Body of pancreas (tissue), 4 donors: ENCODE measurements at regions not wholly inside any gene's neighbourhood (a gene's known extent, or its start where the extent isn't known, plus 50 kb on each side); places are given as distances from the start of the nearest gene placed in this dataset.

Source experiments
- ATAC-seq: fragments of 150-250 bp; one replicate; pipeline ENCODE4 v1.9.1; 2016
- DNase-seq, 4 donors: peaks; one replicate each; pipeline ENCODE4 v3.0.0-alpha.2; 2019
- H3K27ac ChIP-seq, 4 donors: fragments of 200-600 bp; sonication (generic); 1 replicate in 3 of 4; 2 replicates in 1 of 4; pipeline versions ENCODE4 v1.5.1 to v1.6.1; 2016 to 2019; ENCODE audit warnings: mild to moderate bottlenecking in 1 of 4, mixed read lengths in 1 of 4, moderate library complexity in 1 of 4
- H3K27me3 ChIP-seq, 2 donors: fragments of 200-600 bp; sonication (generic); one replicate each; pipeline ENCODE4 v1.6.0; 2016; ENCODE audit warnings: mild to moderate bottlenecking in 1 of 2
- H3K36me3 ChIP-seq, 2 donors: fragments of 200-600 bp; sonication (generic); replicated peaks in 1 of 2; 2 replicates each; pipeline ENCODE4 v1.5.1; 2016; ENCODE audit warnings: low read depth in 2 of 2; ENCODE audit not compliant: insufficient read depth in 1 of 2
- H3K4me1 ChIP-seq: fragments of 200-600 bp; sonication (generic); one replicate; pipeline ENCODE4 v1.6.0; 2016
- H3K4me3 ChIP-seq, 2 donors: fragments of 200-600 bp; sonication (generic); 1 replicate in 1 of 2; 2 replicates in 1 of 2; pipeline ENCODE4 v1.5.1; 2016 to 2019
- H3K9me3 ChIP-seq, 3 donors: fragments of 200-600 bp; sonication (generic); 1 replicate in 2 of 3; 2 replicates in 1 of 3; pipeline ENCODE4 v1.5.1; 2016
- CTCF ChIP-seq, 7 experiments: fragments of 450-650 bp in 4 of 7; fragments of 200-600 bp in 3 of 7; sonication (generic) in 3 of 7; IDR thresholded peaks; one replicate each; pipeline ENCODE4 v1.5.1; 2016 to 2019; ENCODE audit warnings: antibody characterized with exemption in 7 of 7
- POLR2A ChIP-seq, 3 donors: fragments of 450-650 bp; IDR thresholded peaks; one replicate each; pipeline ENCODE4 v1.6.1; 2016; ENCODE audit warnings: antibody characterized with exemption in 3 of 3, mild to moderate bottlenecking in 2 of 3
- WGBS, 2 donors: methylation state at CpG; one replicate each; pipeline ENCODE4 v1.1.5; 2017; 5-methylcytosine and 5-hydroxymethylcytosine counted together
- intact Hi-C: fragments of 100-400 bp; cut with DNase I; formaldehyde crosslinking; loops from one replicate; pipeline ENCODE4 v1.15.1; 2023

- Histone ChIP-seq H3K4me3 (no peak overlapping the region), H3K9me3 (no peaks in the 10 kb centered on the region), H3K27ac (no peak overlapping the region), H3K27me3 (no peaks in the 10 kb centered on the region), H3K4me1 (no peaks in the 10 kb centered on the region), H3K36me3 (no peaks in the 10 kb centered on the region)
- 63 to 66% methylated on average over 5 of the region's 5 CpGs for WGBS, 2 donors
- ATAC-seq (no peak), DNase-seq (no peak)
- TF ChIP-seq POLR2A (IDR thresholded peaks at IDR 0.05) (no peak), CTCF (IDR thresholded peaks at IDR 0.05) (no peak)
- intact Hi-C loops: no loop called here
Observed at GRCh38 chr13:39957868-39958677, 302.6 kb downstream of the COG6 start.

- no peak overlapping the region for H3K27ac ChIP-seq
- no peaks in the 10 kb centered on the region for H3K4me1 ChIP-seq
- no peaks in the 10 kb centered on the region for H3K9me3 ChIP-seq
- TF ChIP-seq CTCF (IDR thresholded peaks at IDR 0.05) (no peak), POLR2A (IDR thresholded peaks at IDR 0.05) (no peak)
- ATAC-seq (no peak), DNase-seq (no peak)
- H3K4me3 ChIP-seq: no peak overlapping the region
- H3K27me3 ChIP-seq: no peaks in the 10 kb centered on the region
- H3K36me3 ChIP-seq: no peaks in the 10 kb centered on the region
- WGBS, 2 donors: 65 to 70% methylated on average over 9 of the region's 9 CpGs
- intact Hi-C loops: no loop called here
Observed at GRCh38 chr13:39959497-39960144, 304.2 kb downstream of the COG6 start.

GRCh38 chr13:39960191-39960590, 304.7 kb downstream of the COG6 start:
- H3K4me3 ChIP-seq: no peak overlapping the region

GRCh38 chr13:39961036-39961435, 305.6 kb downstream of the COG6 start:
- 55 to 72% methylated on average over 1 of the region's 1 CpG for WGBS, 2 donors
- Histone ChIP-seq H3K27ac (no peak overlapping the region), H3K27me3 (no peaks in the 10 kb centered on the region), H3K36me3 (no peaks in the 10 kb centered on the region), H3K4me3 (no peak overlapping the region), H3K9me3 (no peaks in the 10 kb centered on the region), H3K4me1 (no peaks in the 10 kb centered on the region)
- intact Hi-C loops: no loop called here
- ATAC-seq: no peak
- no peak for DNase-seq
- no peak for TF ChIP-seq POLR2A (IDR thresholded peaks at IDR 0.05)
- TF ChIP-seq CTCF (IDR thresholded peaks at IDR 0.05): no peak

More at GRCh38 chr13:39960191-39960590, 304.7 kb downstream of the COG6 start:
- no peak for TF ChIP-seq CTCF (IDR thresholded peaks at IDR 0.05)
- no peak for TF ChIP-seq POLR2A (IDR thresholded peaks at IDR 0.05)
- no peak for DNase-seq
- no peak for ATAC-seq
- no peaks in the 10 kb centered on the region for H3K9me3 ChIP-seq
- intact Hi-C loops: no loop called here
- no peaks in the 10 kb centered on the region for H3K27me3 ChIP-seq
- no peak overlapping the region for H3K27ac ChIP-seq
- no peaks in the 10 kb centered on the region for H3K36me3 ChIP-seq
- WGBS, 2 donors: 55 to 77% methylated on average over 3 of the region's 3 CpGs
- no peaks in the 10 kb centered on the region for H3K4me1 ChIP-seq
